ENCODE measurements at regions not wholly inside any gene's neighbourhood (a gene's known extent, or its start where the extent isn't known, plus 50 kb on each side); places are given as distances from the start of the nearest gene placed in this dataset.

DNA sequence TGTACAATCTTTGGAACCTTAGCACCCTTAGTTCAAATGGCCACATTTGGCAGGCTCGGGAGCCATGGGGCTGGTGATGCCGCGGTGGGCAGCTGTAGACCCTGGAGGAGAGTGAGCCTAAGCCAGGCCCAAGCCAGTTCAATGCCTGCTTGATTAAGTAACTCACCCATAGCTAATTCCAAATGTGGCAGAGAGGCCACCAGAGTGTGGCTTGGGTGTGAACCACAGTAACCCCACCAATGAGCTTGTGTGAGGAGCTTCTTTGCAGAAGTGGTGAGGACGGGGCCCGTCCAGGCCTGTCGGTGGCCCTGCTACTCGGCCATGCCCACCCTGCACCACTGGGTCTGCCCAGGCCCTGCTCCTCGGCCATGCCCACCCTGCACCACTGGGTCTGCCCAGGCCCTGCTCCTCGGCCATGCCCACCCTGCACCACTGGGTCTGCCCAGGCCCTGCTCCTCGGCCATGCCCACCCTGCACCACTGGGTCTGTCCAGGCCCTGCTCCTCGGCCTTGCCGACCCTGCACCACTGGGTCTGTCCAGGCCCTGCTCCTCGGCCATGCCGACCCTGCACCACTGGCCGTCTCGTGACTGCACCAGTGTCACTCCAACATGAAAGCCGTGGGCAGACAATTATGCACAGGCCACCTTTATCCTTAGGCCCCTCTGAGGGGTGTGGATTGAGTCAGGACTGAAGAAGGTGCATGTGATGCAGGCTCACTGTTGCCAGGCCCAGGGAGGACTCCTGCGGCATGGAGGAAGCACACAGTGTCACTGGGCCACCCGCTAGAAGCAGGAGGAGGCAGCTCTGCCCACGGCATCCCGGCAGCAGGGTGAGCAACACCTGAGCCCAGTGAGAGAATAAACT, 75.4 kb downstream of the MRPL36 start:
- peaks cover 19% of the 10 kb centered on the region; the same call in 1 of the 2 replicates for H3K27me3 ChIP-seq (ENCODE audit: insufficient read depth, low read length)
- no peaks in the 10 kb centered on the region for H3K4me1 ChIP-seq (ENCODE audit: control insufficient read depth in 1 of 2, insufficient read depth in 2 of 2, low read length in 2 of 2)
- H3K36me3 ChIP-seq (ENCODE audit: control insufficient read depth in 1 of 2, insufficient read depth in 2 of 2, low read length in 2 of 2): no peaks in the 10 kb centered on the region
- no peaks in the 10 kb centered on the region for H4K20me1 ChIP-seq (ENCODE audit: insufficient read depth)
- no peak for DNase-seq (ENCODE audit: low read depth, low spot score)
- peaks cover 7 to 9% of the 10 kb centered on the region in 2 experiments; a peak in 3 of 4 replicates for H3K9me3 ChIP-seq (ENCODE audit: control insufficient read depth in 1 of 2, insufficient read depth in 1 of 2, low read depth in 1 of 2, low read length in 2 of 2)
- RAD21 ChIA-PET (ENCODE audit: low non-redundant PET in 1 of 2, low total read pairs in 2 of 2, uncharacterized antibody in 2 of 2, unreplicated experiment in 2 of 2): no interaction called here
- H3K9me2 ChIP-seq (ENCODE audit: insufficient read depth): no peaks in the 10 kb centered on the region
- CTCF ChIA-PET: no interaction called here
- H3K9ac ChIP-seq (ENCODE audit: low read length): no peak overlapping the region
- TF ChIP-seq POLR2A (IDR thresholded peaks at IDR 0.05; ENCODE audit: borderline replicate concordance, extremely low read depth, insufficient read depth, insufficient read length) (no peak), CBX3 (IDR thresholded peaks at IDR 0.05; ENCODE audit: low read depth) (no peak), FOSL1 (IDR thresholded peaks at IDR 0.05; ENCODE audit: low read depth) (no peak), YY1 (IDR thresholded peaks at IDR 0.05; ENCODE audit: extremely low read depth, insufficient replicate concordance, low read depth, low read length) (no peak), JUND (IDR thresholded peaks at IDR 0.05) (no peak), EGR1 (IDR thresholded peaks at IDR 0.05; ENCODE audit: low read depth) (no peak), POLR2AphosphoS5 (IDR thresholded peaks at IDR 0.05; ENCODE audit: low read depth, low read length) (no peak), ZFX (IDR thresholded peaks at IDR 0.05) (no peak), EZH2 (IDR thresholded peaks at IDR 0.05) (no peak), SIN3A (IDR thresholded peaks at IDR 0.05; ENCODE audit: low read depth) (no peak), ELF1 (IDR thresholded peaks at IDR 0.05; ENCODE audit: borderline replicate concordance, low read depth) (no peak), EZH2phosphoT487 (IDR thresholded peaks at IDR 0.05; ENCODE audit: borderline replicate concordance) (no peak), SRF (IDR thresholded peaks at IDR 0.05; ENCODE audit: low read depth) (no peak), TCF7L2 (IDR thresholded peaks at IDR 0.05; ENCODE audit: borderline replicate concordance, extremely low read depth, insufficient read depth, insufficient read length) (no peak)
- TF ChIP-seq, protein P1, sequence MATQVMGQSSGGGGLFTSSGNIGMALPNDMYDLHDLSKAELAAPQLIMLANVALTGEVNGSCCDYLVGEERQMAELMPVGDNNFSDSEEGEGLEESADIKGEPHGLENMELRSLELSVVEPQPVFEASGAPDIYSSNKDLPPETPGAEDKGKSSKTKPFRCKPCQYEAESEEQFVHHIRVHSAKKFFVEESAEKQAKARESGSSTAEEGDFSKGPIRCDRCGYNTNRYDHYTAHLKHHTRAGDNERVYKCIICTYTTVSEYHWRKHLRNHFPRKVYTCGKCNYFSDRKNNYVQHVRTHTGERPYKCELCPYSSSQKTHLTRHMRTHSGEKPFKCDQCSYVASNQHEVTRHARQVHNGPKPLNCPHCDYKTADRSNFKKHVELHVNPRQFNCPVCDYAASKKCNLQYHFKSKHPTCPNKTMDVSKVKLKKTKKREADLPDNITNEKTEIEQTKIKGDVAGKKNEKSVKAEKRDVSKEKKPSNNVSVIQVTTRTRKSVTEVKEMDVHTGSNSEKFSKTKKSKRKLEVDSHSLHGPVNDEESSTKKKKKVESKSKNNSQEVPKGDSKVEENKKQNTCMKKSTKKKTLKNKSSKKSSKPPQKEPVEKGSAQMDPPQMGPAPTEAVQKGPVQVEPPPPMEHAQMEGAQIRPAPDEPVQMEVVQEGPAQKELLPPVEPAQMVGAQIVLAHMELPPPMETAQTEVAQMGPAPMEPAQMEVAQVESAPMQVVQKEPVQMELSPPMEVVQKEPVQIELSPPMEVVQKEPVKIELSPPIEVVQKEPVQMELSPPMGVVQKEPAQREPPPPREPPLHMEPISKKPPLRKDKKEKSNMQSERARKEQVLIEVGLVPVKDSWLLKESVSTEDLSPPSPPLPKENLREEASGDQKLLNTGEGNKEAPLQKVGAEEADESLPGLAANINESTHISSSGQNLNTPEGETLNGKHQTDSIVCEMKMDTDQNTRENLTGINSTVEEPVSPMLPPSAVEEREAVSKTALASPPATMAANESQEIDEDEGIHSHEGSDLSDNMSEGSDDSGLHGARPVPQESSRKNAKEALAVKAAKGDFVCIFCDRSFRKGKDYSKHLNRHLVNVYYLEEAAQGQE (IDR thresholded peaks at IDR 0.05; ENCODE audit: low read depth): no peak
- TF ChIP-seq, protein P2, sequence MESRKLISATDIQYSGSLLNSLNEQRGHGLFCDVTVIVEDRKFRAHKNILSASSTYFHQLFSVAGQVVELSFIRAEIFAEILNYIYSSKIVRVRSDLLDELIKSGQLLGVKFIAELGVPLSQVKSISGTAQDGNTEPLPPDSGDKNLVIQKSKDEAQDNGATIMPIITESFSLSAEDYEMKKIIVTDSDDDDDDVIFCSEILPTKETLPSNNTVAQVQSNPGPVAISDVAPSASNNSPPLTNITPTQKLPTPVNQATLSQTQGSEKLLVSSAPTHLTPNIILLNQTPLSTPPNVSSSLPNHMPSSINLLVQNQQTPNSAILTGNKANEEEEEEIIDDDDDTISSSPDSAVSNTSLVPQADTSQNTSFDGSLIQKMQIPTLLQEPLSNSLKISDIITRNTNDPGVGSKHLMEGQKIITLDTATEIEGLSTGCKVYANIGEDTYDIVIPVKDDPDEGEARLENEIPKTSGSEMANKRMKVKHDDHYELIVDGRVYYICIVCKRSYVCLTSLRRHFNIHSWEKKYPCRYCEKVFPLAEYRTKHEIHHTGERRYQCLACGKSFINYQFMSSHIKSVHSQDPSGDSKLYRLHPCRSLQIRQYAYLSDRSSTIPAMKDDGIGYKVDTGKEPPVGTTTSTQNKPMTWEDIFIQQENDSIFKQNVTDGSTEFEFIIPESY (IDR thresholded peaks at IDR 0.05; ENCODE audit: extremely low read depth, insufficient replicate concordance, low read length): no peak
- TF ChIP-seq, protein P3, sequence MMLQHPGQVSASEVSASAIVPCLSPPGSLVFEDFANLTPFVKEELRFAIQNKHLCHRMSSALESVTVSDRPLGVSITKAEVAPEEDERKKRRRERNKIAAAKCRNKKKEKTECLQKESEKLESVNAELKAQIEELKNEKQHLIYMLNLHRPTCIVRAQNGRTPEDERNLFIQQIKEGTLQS (IDR thresholded peaks at IDR 0.05): no peak
- TF ChIP-seq, protein P4, sequence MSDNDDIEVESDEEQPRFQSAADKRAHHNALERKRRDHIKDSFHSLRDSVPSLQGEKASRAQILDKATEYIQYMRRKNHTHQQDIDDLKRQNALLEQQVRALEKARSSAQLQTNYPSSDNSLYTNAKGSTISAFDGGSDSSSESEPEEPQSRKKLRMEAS (IDR thresholded peaks at IDR 0.05): no peak
- TF ChIP-seq, protein P5, sequence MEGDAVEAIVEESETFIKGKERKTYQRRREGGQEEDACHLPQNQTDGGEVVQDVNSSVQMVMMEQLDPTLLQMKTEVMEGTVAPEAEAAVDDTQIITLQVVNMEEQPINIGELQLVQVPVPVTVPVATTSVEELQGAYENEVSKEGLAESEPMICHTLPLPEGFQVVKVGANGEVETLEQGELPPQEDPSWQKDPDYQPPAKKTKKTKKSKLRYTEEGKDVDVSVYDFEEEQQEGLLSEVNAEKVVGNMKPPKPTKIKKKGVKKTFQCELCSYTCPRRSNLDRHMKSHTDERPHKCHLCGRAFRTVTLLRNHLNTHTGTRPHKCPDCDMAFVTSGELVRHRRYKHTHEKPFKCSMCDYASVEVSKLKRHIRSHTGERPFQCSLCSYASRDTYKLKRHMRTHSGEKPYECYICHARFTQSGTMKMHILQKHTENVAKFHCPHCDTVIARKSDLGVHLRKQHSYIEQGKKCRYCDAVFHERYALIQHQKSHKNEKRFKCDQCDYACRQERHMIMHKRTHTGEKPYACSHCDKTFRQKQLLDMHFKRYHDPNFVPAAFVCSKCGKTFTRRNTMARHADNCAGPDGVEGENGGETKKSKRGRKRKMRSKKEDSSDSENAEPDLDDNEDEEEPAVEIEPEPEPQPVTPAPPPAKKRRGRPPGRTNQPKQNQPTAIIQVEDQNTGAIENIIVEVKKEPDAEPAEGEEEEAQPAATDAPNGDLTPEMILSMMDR (IDR thresholded peaks at IDR 0.05 in 2 of 3, conservative IDR thresholded peaks at IDR 0.05 in 1 of 3; ENCODE audit: borderline replicate concordance in 1 of 3, insufficient read depth in 1 of 3, low read depth in 2 of 3, low read length in 2 of 3): no peak
- H2AFZ ChIP-seq (ENCODE audit: low read depth, low read length, poor library complexity, severe bottlenecking): no peak overlapping the region
- no peak overlapping the region for H3K27ac ChIP-seq (ENCODE audit: low read depth, low read length)
- intact Hi-C loops (cut with micrococcal nuclease): no loop called here
- no peak overlapping the region for H3K4me3 ChIP-seq (replicated peaks in 1 of 2; ENCODE audit: low read depth in 1 of 2, low read length in 2 of 2)
- POLR2A ChIA-PET: no interaction called here
- BruUV-seq (replicated peaks): no TSS peak
- H3K4me2 ChIP-seq (ENCODE audit: low read length): no peak overlapping the region
- H3K79me2 ChIP-seq (ENCODE audit: insufficient read depth, low read length): no peaks in the 10 kb centered on the region
- no peak for ATAC-seq
